Calu3 (cell line): ENCODE measurements at regions not wholly inside any gene's neighbourhood (a gene's known extent, or its start where the extent isn't known, plus 50 kb on each side); places are given as distances from the start of the nearest gene placed in this dataset.

ENCODE experiments used
- BruUV-seq: library from RNA; stranded (reverse); fragments of 400-500 nt; replicated peaks from 2 replicates; lab custom pipeline; 2021; lab: Mats Ljungman, UMichigan
- CTCF ChIA-PET: fragments of 300-600 bp; sonication (Branson Sonifier 250); formaldehyde crosslinking; loops from one replicate; lab custom pipeline; 2022; ENCODE audit warnings: antibody characterized with exemption; lab: Charles Lee
- DNase-seq: peaks from one replicate; pipeline ENCODE4 v3.0.0; 2022
- H3K27ac Mint-ChIP-seq: one replicate; pipeline ENCODE4 v1.8.0; 2022; ENCODE audit warnings: mixed read lengths; ENCODE audit not compliant: unreplicated experiment
- H3K27me3 Mint-ChIP-seq: one replicate; pipeline ENCODE4 v1.8.0; 2022; ENCODE audit warnings: mixed read lengths; ENCODE audit not compliant: unreplicated experiment
- H3K36me3 Mint-ChIP-seq: one replicate; pipeline ENCODE4 v1.8.0; 2022; ENCODE audit warnings: mild to moderate bottlenecking, moderate library complexity, mixed read lengths; ENCODE audit not compliant: insufficient read depth, unreplicated experiment
- H3K4me1 Mint-ChIP-seq: one replicate; pipeline ENCODE4 v1.8.0; 2022; ENCODE audit warnings: mild to moderate bottlenecking, low read depth, mixed read lengths; ENCODE audit not compliant: unreplicated experiment
- H3K4me3 Mint-ChIP-seq: one replicate; pipeline ENCODE4 v1.8.0; 2022; ENCODE audit warnings: mild to moderate bottlenecking, low read depth, moderate library complexity, mixed read lengths; ENCODE audit not compliant: unreplicated experiment
- H3K9me3 Mint-ChIP-seq: one replicate; pipeline ENCODE4 v1.8.0; 2022; ENCODE audit warnings: low read depth, mixed read lengths; ENCODE audit not compliant: unreplicated experiment
- CTCF ChIP-seq: fragments of 200-600 bp; IDR thresholded peaks from one replicate; pipeline ENCODE4 v1.8.0; 2022; ENCODE audit warnings: antibody characterized with exemption; ENCODE audit not compliant: unreplicated experiment
- intact Hi-C: fragments of 100-400 bp; cut with micrococcal nuclease; formaldehyde crosslinking; loops from one replicate; pipeline ENCODE4 v1.10.0; 2022; ENCODE audit not compliant: unreplicated experiment

GRCh38 chr5:141785135-141785534 lies 93.1 kb downstream of the PCDH1 start:
- H3K36me3 Mint-ChIP-seq, result peaks cover 5% of the 10 kb centered on the region
- peaks cover 42% of the 10 kb centered on the region for H3K4me1 Mint-ChIP-seq
- H3K4me3 Mint-ChIP-seq, result no peak overlapping the region
- intact Hi-C loops, result loop anchor here (2.0 kb wide), 1 partner anchor 92 kb away; no protein-coding TSS in a partner anchor
- peaks cover 24% of the 10 kb centered on the region for H3K27me3 Mint-ChIP-seq
- no peak for TF ChIP-seq CTCF
- CTCF ChIA-PET, result interaction anchor here (0.9 to 1.9 kb wide), 2 partner anchors 10 to 18 kb away, joined by 3 to 6 read pairs; no protein-coding TSS in a partner anchor
- H3K9me3 Mint-ChIP-seq, result no peaks in the 10 kb centered on the region
- BruUV-seq, result no TSS peak
- DNase-seq, result peak; percentile 32
- H3K27ac Mint-ChIP-seq, result no peak overlapping the region

GRCh38 chr5:141784529-141784928 lies 93.7 kb downstream of the PCDH1 start:
- intact Hi-C loops, result loop anchor here (2.0 kb wide), 1 partner anchor 92 kb away; no protein-coding TSS in a partner anchor
- H3K9me3 Mint-ChIP-seq, result no peaks in the 10 kb centered on the region
- TF ChIP-seq CTCF, result no peak
- peaks cover 48% of the 10 kb centered on the region for H3K4me1 Mint-ChIP-seq
- BruUV-seq, result no TSS peak
- CTCF ChIA-PET, result interaction anchor here (1.9 kb wide), 1 partner anchor 17 kb away, joined by 6 read pairs; no protein-coding TSS in a partner anchor
- no peak for DNase-seq
- H3K27ac Mint-ChIP-seq, result no peak overlapping the region
- no peak overlapping the region for H3K4me3 Mint-ChIP-seq
- peaks cover 5% of the 10 kb centered on the region for H3K36me3 Mint-ChIP-seq
- peaks cover 21% of the 10 kb centered on the region for H3K27me3 Mint-ChIP-seq

GRCh38 chr5:141783947-141784296 lies 94.3 kb downstream of the PCDH1 start:
- intact Hi-C loops, result loop anchor here (2.0 kb wide), 1 partner anchor 93 kb away; no protein-coding TSS in a partner anchor
- BruUV-seq, result no TSS peak
- peaks cover 54% of the 10 kb centered on the region for H3K4me1 Mint-ChIP-seq
- no peak for TF ChIP-seq CTCF
- H3K9me3 Mint-ChIP-seq, result no peaks in the 10 kb centered on the region
- peaks cover 15% of the 10 kb centered on the region for H3K27me3 Mint-ChIP-seq
- no peak overlapping the region for H3K4me3 Mint-ChIP-seq
- CTCF ChIA-PET, result interaction anchor here (0.8 to 0.9 kb wide), 2 partner anchors 26 to 95 kb away, joined by 3 read pairs; no protein-coding TSS in a partner anchor
- peaks cover 7% of the 10 kb centered on the region for H3K36me3 Mint-ChIP-seq
- peak overlapping the region; percentile 4 for H3K27ac Mint-ChIP-seq
- DNase-seq, result no peak

- no peak for TF ChIP-seq CTCF
- peaks cover 10% of the 10 kb centered on the region for H3K36me3 Mint-ChIP-seq
- CTCF ChIA-PET, result interaction anchor here (0.5 to 0.9 kb wide), 3 partner anchors 26 to 96 kb away, joined by 3 read pairs; no protein-coding TSS in a partner anchor
- no peaks in the 10 kb centered on the region for H3K9me3 Mint-ChIP-seq
- no TSS peak for BruUV-seq
- peak overlapping the region; percentile 4 for H3K27ac Mint-ChIP-seq
- peak; percentile 70 for DNase-seq
- H3K27me3 Mint-ChIP-seq, result peaks cover 9% of the 10 kb centered on the region
- no peak overlapping the region for H3K4me3 Mint-ChIP-seq
- intact Hi-C loops, result no loop called here
- H3K4me1 Mint-ChIP-seq, result peaks cover 60% of the 10 kb centered on the region
Observed at GRCh38 chr5:141783005-141783946, 94.9 kb downstream of the PCDH1 start.
